KMS-11 (cell line): ENCODE measurements at regions not wholly inside any gene's neighbourhood (a gene's known extent, or its start where the extent isn't known, plus 50 kb on each side); places are given as distances from the start of the nearest gene placed in this dataset.
A peak's percentile ranks its signal among the peaks of the same experiment; 100 is the strongest.

Experiments used
- H2AFZ ChIP-seq: fragments of 200-600 bp; sonication (generic); 2 replicates; pipeline ENCODE4 v1.6.1; 2016; ENCODE audit warnings: antibody characterized with exemption, mixed run types, low read depth
- H3K27ac ChIP-seq: fragments of 200-600 bp; sonication (generic); 2 replicates; pipeline ENCODE4 v1.6.1; 2016; ENCODE audit warnings: mild to moderate bottlenecking, mixed run types
- H3K27me3 ChIP-seq: fragments of 200-600 bp; sonication (generic); 2 replicates; pipeline ENCODE4 v1.6.1; 2017; ENCODE audit warnings: mild to moderate bottlenecking, low read depth, mixed run types, moderate library complexity; ENCODE audit not compliant: insufficient read depth
- H3K36me3 ChIP-seq: fragments of 200-600 bp; sonication (generic); 2 replicates; pipeline ENCODE4 v1.6.1; 2017; ENCODE audit warnings: mild to moderate bottlenecking, mixed run types; ENCODE audit not compliant: insufficient read depth
- H3K4me1 ChIP-seq: fragments of 200-600 bp; sonication (generic); 2 replicates; pipeline ENCODE4 v1.6.1; 2016; ENCODE audit warnings: mild to moderate bottlenecking, low read depth, mixed run types; ENCODE audit not compliant: poor library complexity, severe bottlenecking
- H3K4me2 ChIP-seq: fragments of 200-600 bp; sonication (generic); 2 replicates; pipeline ENCODE4 v1.7.0; 2016; ENCODE audit warnings: mild to moderate bottlenecking, mixed run types
- H3K4me3 ChIP-seq: fragments of 200-600 bp; sonication (generic); IDR thresholded peaks from 2 replicates; pipeline ENCODE4 v1.6.1; 2017; ENCODE audit warnings: low read depth, low read length, mixed read lengths; ENCODE audit not compliant: insufficient read depth
- H3K79me2 ChIP-seq: fragments of 200-600 bp; sonication (generic); 2 replicates; pipeline ENCODE4 v1.6.1; 2016; ENCODE audit warnings: low read depth, mixed run types; ENCODE audit not compliant: insufficient read depth
- H3K9ac ChIP-seq: fragments of 200-600 bp; sonication (generic); 2 replicates; pipeline ENCODE4 v1.6.1; 2016; ENCODE audit warnings: mild to moderate bottlenecking, mixed run types
- H4K20me1 ChIP-seq: fragments of 200-600 bp; sonication (generic); 2 replicates; pipeline ENCODE4 v1.6.1; 2016; ENCODE audit warnings: mild to moderate bottlenecking, mixed run types; ENCODE audit not compliant: insufficient read depth
- TF ChIP-seq, protein P1 (sequence below): fragments of 200-600 bp; sonication (generic); conservative IDR thresholded peaks from 2 replicates; pipeline ENCODE4 v1.6.1; 2017; ENCODE audit warnings: low read depth, mild to moderate bottlenecking, antibody characterized with exemption, low read length, moderate library complexity, mixed read lengths

DNA sequence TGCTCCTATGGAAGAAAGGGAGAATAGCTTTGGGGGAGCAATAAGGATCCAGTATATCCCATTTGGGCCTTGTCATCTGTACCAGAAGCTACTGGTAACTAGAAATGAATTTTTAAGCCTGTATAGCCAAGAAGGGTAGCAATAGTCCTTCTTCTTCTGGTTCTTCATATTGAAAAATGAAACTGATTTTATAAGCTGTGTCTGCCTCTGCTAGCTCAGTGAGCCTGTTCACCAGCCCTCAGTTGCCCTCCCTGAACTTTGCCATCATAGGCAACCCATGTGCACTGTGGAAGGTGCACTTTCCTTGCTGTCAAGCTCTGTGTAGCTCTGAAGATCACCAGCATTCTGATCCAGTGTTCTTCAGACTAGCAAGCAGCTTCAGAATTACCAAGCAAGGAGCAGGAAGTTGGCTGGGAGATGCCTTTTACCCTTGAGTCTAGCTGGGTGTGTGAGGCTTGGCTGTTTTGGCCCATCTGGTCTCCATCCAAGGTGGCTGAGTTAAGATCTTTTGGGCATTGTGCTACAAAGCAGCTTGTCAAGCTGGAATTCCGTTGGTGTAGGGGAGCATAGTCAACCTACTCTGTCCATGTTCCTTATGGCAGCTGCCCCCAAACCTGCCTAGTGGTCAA lies 55.8 kb upstream of the MGAT5 start:
- Histone ChIP-seq H3K27ac (peak overlapping the region; percentile 15; the same call in 1 of the 2 replicates), H3K4me1 (peaks cover 56% of the 10 kb centered on the region), H3K79me2 (peaks cover 92% of the 10 kb centered on the region), H3K4me2 (no peak overlapping the region), H4K20me1 (no peaks in the 10 kb centered on the region), H3K36me3 (no peaks in the 10 kb centered on the region), H3K9ac (no peak overlapping the region), H2AFZ (no peak overlapping the region), H3K4me3 (no peak overlapping the region), H3K27me3 (no peaks in the 10 kb centered on the region)
- TF ChIP-seq, protein P1, sequence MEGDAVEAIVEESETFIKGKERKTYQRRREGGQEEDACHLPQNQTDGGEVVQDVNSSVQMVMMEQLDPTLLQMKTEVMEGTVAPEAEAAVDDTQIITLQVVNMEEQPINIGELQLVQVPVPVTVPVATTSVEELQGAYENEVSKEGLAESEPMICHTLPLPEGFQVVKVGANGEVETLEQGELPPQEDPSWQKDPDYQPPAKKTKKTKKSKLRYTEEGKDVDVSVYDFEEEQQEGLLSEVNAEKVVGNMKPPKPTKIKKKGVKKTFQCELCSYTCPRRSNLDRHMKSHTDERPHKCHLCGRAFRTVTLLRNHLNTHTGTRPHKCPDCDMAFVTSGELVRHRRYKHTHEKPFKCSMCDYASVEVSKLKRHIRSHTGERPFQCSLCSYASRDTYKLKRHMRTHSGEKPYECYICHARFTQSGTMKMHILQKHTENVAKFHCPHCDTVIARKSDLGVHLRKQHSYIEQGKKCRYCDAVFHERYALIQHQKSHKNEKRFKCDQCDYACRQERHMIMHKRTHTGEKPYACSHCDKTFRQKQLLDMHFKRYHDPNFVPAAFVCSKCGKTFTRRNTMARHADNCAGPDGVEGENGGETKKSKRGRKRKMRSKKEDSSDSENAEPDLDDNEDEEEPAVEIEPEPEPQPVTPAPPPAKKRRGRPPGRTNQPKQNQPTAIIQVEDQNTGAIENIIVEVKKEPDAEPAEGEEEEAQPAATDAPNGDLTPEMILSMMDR: no peak

DNA sequence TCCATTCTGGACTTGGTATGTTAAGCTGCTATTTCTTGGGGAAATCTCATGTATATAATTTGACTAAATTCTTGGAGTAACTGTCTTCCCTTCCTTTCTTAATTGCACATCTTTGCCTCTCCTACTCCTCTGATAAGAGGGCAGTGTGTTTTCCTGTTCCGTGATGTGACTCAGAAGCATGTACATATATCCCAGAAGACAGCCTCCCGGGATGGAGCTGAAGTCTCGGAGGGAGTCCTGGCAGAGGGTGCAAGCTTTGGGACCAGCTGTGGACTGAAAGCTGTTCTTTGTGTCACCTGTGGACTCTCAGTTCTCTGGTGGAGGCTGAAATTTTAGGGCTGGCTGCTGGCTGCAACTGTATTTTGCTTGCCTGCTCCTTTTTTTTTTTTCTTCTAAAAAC lies 54.7 kb upstream of the MGAT5 start:
- no peak overlapping the region for H3K4me3 ChIP-seq
- H3K79me2 ChIP-seq: peaks cover 92% of the 10 kb centered on the region
- no peaks in the 10 kb centered on the region for H4K20me1 ChIP-seq
- no peak overlapping the region for H3K9ac ChIP-seq
- no peak overlapping the region for H3K27ac ChIP-seq
- peaks cover 66% of the 10 kb centered on the region for H3K4me1 ChIP-seq
- TF ChIP-seq, protein P1: no peak
- H3K27me3 ChIP-seq: no peaks in the 10 kb centered on the region
- no peak overlapping the region for H2AFZ ChIP-seq
- no peak overlapping the region for H3K4me2 ChIP-seq
- H3K36me3 ChIP-seq: no peaks in the 10 kb centered on the region

DNA sequence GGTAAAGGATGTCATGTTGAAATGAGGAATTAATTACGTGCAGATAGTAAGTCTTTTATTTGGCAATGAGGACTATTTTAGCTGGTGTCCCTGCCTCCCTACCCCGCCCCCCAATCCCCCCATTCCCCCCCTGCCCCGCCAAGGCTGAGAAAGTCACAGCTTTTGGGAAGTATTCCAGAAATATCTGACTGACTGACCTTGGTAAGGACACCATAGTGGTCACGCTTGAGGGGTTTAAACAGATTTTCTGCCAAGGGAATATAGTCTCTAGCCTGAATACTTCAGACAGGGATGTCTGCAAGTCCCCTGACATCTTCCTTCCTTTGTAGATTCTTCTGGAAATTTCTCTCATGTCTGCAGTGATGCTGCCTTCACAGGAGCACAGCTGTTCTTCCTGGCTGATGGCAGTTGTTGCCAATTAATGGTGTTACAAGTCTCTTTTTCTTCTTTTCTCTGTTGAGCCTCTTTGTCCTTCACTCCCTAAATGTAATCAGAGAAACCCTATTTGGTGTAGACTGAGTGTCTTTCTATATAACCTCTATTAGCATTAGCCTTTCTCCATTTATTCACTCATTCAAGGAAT lies 53.7 kb upstream of the MGAT5 start:
- Histone ChIP-seq H2AFZ (no peak overlapping the region), H3K27me3 (no peaks in the 10 kb centered on the region), H3K4me1 (peaks cover 74% of the 10 kb centered on the region), H3K4me2 (no peak overlapping the region), H4K20me1 (no peaks in the 10 kb centered on the region), H3K4me3 (no peak overlapping the region), H3K79me2 (peaks cover 85% of the 10 kb centered on the region), H3K36me3 (no peaks in the 10 kb centered on the region), H3K27ac (no peak overlapping the region), H3K9ac (no peak overlapping the region)
- TF ChIP-seq, protein P1: no peak

DNA sequence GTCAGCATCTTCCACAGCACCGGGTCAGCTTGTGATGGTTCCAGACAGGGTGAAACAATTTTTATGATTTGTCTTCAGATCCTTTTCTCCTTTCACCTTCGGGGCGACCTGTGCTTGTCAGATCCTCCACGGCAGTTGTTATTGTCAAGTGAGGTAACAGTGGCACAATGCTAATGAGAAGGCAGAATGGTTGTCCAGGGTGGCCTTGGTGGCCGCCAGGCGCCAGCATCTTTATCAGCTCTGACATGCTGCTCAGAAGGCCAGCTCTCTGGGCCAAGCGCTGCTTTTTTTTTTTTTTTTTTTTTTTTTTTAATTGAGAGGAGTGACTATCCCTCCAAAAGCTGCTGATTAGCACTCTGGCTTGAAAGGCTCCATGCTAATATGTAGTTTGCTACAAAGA lies 52.3 kb upstream of the MGAT5 start:
- H4K20me1 ChIP-seq: no peaks in the 10 kb centered on the region
- peaks cover 80% of the 10 kb centered on the region for H3K4me1 ChIP-seq
- no peak overlapping the region for H3K4me3 ChIP-seq
- H3K79me2 ChIP-seq: peaks cover 75% of the 10 kb centered on the region
- no peak overlapping the region for H3K27ac ChIP-seq
- H3K9ac ChIP-seq: no peak overlapping the region
- H2AFZ ChIP-seq: no peak overlapping the region
- no peaks in the 10 kb centered on the region for H3K36me3 ChIP-seq
- TF ChIP-seq, protein P1: no peak
- H3K27me3 ChIP-seq: no peaks in the 10 kb centered on the region
- H3K4me2 ChIP-seq: no peak overlapping the region
